Stimulated activated CD4-positive, alpha-beta T cell treated with anti-CD3 and anti-CD28 coated beads, Interleukin-4, amount 100 ng/mL, for 48 hours (primary cell): ENCODE measurements at regions not wholly inside any gene's neighbourhood (a gene's known extent, or its start where the extent isn't known, plus 50 kb on each side); places are given as distances from the start of the nearest gene placed in this dataset.
"Not testable (repeated sequence)": the region's sequence is repeated elsewhere in the genome, so short reads cannot be mapped to it uniquely, and the experiment has no call there.

Source experiments
- DNase-seq, 2 donors: peaks; one replicate each; pipeline ENCODE4 v3.0.0-alpha.2; 2020; ENCODE audit warnings: low read depth in 2 of 2

DNA sequence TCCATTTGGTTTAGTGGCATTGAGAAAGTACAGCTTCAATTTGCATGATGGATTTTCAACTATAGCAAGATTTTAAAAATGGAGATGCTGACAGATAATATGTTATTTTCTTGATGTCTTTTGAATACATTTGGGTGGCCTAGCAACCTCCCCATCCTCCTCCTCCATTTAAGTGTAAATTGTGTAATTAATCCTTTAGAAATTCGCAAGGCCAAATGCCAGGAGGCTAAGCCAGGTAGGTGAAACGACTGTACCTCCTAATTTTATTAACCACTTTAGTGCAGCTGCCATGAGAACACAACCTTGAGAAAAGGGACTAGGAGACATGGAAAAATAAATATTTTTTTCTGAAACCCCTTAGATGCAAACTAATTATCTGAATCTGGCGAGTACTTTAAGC, 248.8 kb downstream of the MRPS30 start:
- no peak for DNase-seq

DNA sequence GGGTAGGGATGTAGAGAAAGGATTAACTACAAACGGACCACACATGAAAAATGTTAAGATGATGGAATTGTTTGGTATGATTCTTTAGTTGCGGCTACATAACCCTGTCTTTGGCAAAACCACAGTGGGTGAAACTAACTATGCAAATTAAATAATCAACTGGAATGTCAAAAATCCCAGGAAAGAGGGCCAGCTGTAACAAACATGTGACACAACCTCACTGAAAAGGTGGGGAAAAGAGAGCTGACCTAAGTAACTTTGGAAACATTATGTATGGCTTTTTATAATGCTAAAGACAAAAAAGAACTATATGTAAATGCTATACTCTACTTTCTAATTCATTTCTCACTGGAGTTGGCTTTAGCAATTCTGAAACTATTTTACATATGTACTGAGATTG, 252.0 kb downstream of the MRPS30 start:
- no peak for DNase-seq

DNA sequence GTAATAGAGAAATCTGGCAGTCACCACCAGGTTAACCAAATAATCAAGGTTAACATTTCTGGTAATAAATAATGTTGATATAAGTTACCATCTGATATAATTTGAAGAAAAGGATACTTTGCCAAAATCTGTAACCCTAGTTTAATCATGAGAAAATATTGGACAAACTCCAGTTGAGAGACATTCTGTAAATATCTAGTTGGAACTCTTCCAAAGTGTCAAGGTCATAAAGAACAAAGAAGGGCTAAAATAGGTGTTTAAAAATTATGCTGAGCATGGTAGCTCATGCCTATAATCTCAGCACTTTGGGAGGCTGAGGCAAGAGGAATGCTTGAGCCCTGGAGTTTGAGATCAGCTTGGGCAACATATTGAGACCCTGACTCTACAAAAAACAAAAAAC, 253.3 kb downstream of the MRPS30 start:
- DNase-seq = no peak

DNA sequence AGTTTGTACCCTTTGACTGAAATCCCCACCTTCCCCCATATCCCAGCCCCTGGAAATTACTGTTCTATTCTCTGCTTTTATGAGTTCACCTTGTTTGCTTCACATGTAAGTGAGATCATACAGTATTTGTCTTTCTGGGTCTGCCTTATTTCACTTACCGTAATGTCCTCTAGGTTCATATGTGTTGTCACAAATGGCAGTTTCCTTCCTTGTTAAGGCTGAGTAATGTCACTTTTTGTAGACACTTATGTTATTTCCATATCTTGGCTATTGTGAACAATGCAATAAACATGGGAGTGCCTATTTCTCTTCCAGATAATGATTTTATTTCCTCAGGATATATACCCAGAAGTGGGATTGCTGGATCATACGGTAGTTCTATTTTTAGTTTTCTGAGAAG, 272.3 kb downstream of the MRPS30 start:
- no peak for DNase-seq

DNA sequence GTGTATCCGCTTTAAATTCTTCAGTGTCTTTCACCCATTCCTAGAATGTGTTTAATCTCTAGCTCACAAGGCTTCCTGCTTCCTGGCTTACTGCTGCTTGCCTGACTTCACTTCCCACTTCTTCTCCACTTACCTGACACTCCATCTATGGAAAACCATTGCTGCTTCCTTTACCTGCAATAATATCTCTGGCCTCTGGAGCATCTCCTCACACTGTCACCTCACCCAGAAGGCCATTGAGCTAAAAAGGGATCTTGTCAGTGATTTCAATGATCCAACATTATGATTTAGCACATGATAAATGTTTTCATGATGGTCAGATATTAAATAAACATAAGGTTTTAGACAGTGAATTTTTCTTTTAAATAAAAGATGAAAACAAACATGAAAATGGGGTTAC, 281.1 kb downstream of the MRPS30 start:
- no peak for DNase-seq

DNA sequence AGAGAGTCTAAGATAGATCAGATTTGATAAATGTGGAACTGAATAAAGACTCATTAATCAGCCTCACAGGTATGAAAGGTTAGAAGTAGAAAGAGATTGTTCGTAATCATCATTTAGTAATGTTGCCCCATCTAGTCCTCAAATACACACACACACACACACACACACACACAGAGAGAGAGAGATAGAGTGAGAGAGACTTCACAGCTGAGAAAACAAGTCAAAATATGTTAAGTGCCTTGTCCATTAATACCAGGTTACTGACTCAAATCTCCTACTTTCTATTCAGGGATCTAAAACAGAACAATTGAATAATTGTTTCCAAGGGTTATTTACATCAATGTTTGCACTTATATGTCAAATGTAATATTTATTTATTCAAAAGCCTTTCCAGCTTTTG, 284.6 kb downstream of the MRPS30 start:
- no peak for DNase-seq

DNA sequence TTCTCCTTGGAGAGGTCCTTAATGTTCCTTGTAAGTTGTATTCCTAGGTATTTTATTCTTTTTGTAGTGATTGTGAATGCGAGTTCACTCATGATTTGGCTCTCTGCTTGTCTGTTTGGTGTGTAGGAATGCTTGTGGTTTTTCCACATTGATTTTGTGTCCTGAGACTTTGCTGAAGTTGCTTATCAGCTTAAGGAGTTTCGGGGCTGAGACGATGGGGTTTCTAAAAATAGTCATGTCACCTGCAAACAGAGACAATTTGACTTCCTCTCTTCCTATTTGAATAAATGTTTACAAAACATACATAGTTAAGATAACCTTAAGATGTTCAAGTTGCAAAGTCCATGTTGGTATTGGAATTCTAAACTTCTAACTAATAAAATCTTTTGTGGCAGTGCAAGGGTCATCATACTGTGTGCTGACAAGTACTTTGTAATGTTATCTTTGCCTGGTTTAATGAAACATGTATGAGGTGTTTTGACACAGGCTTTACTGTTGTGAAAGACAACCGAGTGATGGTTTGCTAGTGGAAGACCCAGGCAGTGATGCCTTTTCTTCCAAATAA, 286.2 kb downstream of the MRPS30 start:
- no peak for DNase-seq

DNA sequence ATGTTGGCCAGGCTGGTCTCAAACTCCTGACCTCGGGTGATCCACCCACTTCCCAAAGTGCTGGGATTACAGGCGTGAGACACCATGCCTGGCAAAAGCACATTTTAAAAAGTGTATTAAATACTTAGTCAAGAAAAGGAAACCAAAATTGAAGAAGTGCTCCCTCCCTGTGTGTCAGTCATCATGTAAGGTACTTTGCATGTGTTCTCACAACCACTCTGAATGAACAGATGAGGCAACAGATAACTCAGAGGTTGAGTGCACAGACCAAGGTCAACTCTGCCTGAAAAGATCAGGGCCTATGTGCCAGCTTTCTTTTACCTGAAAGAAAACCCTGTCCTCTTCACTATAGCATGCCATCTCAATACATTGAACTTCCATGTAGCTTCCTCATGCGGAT, 289.7 kb downstream of the MRPS30 start:
- DNase-seq = no peak

DNA sequence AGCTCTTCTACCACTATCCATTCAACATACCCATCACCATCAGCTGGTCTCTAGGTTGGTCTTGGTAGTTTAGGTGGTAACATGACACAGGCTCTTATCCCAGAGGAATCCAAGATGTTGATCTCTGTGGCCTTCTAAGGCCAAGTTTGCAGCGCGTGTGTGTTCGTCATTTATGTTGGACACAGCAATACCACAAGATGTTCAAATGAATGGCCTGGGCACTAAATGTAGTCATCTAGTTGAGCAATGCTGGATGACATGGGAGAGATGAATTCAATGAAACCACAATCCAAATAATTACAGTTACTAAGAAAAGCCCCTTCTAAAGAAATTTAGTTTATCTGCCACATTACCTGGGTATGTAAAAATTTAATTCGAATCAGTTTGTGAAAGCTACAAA, 292.4 kb downstream of the MRPS30 start:
- no peak for DNase-seq

DNA sequence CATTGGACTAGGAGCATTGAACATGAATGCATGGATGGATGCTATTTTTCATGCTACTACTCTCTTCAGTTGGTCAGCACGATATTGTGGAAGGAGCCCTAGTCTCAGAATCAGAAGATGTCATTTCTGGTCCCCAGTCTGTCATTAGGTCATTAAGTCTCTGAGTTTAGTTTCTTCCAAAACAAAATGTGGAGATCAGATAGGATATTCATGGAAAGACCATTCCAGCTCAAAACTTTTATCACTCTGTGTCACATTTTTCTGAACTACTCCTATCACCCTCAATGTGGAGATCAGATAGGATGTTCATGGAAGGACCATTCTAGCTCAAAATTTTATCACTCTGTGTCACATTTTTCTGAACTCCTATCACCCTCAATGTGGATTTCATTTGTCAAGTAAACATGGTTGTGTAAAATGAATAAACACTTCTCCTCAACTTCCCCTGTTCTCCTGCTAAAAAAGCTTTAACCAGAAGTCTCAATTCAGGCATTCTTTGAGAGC, 296.8 kb downstream of the MRPS30 start:
- DNase-seq = no peak

DNA sequence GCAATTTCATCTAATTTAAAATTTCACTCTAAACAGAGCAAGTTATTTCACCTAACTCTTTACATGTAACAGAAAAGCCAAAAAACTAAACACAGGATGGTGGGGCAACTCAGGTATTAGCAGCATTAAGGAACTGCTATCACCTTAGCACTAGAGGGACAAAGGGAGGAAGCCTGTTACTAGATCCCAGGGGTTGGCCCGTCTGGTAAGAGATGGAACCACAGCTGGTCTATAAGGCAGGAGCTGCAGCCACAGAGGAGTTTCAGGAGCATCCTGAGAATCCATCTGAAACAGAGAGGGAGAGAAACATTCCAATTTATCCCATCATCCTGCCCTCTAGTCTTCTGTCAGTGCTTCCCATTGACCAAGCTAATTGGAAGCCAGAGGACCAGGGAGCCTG, 300.3 kb downstream of the MRPS30 start:
- DNase-seq = no peak

DNA sequence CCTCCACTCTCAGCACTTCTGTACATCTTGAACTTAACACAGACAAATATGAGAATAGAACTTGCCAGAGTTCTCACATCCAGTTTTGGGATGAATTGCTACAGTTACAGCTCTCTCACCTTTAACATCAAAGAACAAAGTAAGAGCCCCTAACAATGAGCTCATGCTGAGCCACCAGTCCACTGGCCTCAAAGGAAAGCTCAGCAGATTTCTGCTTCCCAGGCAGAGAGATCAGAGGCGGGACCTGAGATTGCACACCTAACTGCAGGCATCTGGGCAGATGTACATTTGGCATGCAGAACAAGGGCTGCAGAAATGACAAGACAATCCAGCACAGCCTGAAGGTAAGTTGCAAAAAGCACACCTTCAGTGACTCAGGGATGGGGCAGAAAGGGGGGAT, 300.9 kb downstream of the MRPS30 start:
- no peak for DNase-seq

DNA sequence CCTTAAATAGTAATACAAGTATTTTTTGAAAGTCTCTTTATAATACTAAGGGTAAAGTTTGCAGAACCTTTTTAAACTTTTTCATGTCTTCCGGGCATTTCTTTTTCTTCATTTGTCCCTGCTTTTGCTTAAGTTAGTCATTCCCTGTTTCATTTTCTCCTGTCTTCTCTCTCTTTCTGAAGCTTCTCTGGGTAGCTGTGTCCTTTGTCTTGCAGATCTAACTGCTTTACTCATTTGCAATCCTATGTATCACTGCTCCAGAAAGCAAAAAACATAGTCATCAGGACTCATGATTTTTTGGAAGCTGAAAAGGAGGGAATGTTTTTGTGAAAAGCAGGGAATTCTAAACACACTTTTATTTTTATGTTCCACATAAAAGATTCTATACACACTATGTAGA, 301.7 kb downstream of the MRPS30 start:
- DNase-seq = no peak

DNA sequence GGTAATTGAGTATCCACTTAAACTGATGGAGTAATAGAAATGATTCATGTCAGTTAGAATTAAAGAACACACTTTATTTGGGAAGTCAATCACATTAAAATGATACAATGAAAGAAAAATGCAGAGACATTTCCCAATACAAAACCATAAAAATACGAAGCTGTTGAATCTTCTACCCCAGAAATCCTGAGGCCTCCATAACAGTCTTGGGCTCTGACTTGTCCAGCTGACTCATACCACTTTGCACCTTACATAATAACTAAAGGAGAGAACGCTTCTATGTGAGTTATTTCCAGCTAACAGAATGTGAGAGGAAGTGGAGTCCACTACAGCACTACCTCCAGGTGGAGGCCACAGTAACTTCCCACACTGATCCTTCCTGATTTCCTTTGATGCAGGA, 305.0 kb downstream of the MRPS30 start:
- no peak for DNase-seq

DNA sequence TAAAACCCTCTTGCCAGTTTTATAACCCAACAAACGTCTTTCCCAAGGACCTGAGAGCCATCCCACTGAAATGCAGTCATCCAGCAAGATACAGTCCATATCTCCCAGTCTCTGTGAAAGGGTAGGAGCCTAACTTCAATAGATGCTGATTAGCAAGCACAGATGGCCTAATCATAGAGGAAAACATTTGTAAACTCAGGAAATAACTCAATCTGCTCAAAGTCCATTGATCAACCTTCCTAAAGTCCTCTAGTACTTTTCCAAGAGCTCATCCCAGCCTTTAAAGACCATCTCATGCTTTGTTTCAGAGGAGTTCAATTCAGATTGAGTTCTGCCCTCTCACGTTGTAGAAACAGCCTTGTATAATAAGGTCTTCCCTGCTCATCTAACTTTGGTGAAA, 324.2 kb downstream of the MRPS30 start:
- DNase-seq = no peak

DNA sequence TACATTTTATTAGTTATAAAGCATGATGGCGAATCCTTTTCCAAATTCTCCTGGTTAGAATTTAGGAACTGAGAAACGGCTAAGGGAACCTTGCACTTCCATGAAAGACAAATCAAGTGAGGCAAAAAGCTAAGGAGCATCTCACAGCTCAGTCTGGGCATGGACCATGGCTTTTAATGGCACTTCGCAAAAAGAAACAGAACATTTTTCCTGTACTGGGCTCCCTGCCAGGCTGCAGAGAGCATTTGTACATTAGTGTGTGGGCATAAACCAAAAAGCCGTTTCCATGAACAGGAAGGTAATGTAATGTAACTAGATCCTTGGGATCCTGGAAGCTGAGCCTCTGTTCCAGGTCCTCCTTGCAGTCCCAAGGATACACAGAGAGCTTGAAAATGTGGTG, 354.2 kb downstream of the MRPS30 start:
- DNase-seq = no peak

DNA sequence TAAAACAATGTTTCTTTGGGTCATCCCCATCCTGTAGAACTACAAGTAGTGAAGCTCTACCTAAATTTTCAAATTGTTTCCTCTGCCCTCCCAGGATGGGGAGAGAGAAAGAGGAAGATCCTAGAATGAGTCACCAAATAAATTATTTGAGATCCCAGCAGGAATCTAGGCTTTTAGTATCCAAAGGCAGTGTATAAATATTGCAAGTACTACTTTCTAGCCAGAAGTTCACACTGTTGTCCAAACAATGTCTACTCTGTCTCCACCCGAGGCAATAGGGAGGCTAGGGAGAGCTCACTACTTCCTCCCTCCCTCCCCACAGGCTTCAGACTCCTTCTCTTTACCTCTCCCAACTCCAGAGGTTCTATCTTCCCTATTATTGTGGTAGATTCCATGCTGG, 362.8 kb downstream of the MRPS30 start:
- no peak for DNase-seq

DNA sequence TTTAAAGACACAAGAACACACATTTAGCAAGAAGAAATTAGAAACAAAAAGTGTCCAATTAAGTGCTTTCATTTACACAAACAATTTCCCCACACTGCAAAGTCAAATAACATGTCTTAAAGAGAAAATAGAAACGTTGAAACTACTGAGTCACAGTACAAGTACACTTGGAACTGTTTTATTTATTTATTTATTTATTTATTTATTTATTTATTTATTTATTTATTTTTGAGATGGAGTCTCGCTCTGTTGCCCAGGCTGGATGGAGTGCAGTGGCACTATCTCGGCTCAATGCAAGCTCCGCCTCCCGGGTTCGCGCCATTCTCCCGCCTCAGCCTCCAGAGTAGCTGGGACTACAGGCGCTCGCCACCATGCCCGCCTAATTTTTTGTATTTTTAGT, 363.9 kb downstream of the MRPS30 start:
- DNase-seq = not testable (repeated sequence)

DNA sequence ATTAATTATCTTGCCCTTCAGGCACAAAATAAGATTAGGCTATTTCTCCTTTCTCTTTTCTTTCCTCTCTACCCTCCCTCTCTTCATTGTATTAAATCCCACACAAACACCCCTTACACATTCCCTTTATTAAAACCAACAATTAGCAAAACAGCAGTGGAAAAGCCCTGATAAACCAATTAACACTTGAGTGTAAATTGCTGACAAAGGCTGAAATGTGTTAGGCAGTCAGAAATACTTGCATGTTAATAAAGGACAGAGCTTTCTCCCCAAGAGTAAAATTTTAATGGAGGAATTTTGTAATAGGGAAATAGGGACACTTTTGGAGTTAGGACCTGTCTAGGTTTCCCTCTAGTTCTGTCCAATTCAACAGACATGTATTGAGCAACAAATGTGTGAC, 370.9 kb downstream of the MRPS30 start:
- DNase-seq = no peak

DNA sequence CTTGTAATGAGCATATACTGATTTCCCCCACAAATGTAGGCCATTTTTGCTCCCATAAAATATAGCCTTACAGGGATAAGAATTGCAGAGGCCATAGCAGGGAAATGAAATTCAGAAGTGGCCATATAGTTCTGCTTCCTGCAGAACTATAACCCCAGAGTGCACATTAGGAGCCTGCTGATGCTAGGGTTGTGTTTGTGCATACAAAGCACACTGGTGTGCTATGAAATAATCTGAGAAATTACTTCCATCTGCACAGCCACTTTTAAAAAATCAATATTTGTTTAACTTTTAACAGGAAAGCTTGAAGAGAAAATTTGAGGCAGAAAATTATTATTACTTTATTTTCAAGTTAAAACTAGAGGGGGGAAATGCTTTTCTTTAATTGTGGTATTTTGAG, 380.3 kb downstream of the MRPS30 start:
- DNase-seq = no peak

DNA sequence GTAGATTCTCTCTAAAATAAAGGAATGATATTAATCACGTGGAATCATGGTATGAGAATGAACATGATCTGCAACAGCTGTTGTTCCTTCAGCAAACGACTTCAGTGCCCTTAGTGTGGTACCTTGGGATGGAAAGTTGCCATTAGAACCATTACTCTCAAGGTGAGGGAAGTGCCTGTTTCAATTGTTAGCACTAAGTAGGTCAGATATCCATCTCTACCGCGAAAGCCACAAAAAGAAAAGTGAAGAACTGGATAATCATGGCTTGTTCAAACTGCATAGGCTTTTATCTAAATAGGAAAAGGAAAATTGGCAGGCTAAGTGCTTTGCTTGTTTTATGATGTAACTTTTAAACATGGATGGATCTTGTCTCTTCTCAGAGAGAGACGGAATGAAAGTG, 380.7 kb downstream of the MRPS30 start:
- no peak for DNase-seq

DNA sequence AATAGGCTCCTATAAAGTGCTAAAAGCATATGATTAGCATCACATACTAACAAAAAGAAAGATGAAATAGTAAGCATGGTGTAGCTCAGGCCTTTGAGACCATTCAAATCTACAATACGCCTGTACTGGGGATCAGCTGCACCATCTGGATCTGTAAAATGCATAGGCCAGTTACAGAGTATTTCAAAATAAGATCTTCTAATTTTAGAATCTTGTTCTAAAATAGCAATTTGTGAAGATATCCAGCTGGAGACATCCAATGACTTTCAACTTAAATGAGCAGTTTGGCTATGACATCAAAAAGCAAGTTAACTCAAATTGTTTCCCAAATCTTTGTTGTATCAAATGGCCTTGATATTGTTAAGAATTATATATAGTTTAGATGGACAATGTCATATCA, 386.3 kb downstream of the MRPS30 start:
- no peak for DNase-seq
